Activated T-helper 2 cell treated with anti-CD3 and anti-CD28 coated beads, Interferon-gamma antibody, Interleukin-2, Interleukin-4, amounts not matched to agents 10 μg/mL and 5 μg/mL and 100 μg/mL, durations not matched to agents 14 hours and 24 hours and 36 hours (primary cell): ENCODE measurements at regions not wholly inside any gene's neighbourhood (a gene's known extent, or its start where the extent isn't known, plus 50 kb on each side); places are given as distances from the start of the nearest gene placed in this dataset.
"Not testable (repeated sequence)": the region's sequence is repeated elsewhere in the genome, so short reads cannot be mapped to it uniquely, and the experiment has no call there.

Experiments used
- DNase-seq: peaks from one replicate; pipeline ENCODE4 v3.0.0; 2021; ENCODE audit warnings: low spot score
- H3K27ac Mint-ChIP-seq: one replicate; pipeline ENCODE4 v1.8.0; 2021; ENCODE audit warnings: mixed read lengths
- H3K27me3 Mint-ChIP-seq: one replicate; pipeline ENCODE4 v1.8.0; 2021; ENCODE audit warnings: low read depth, mixed read lengths
- H3K36me3 Mint-ChIP-seq: one replicate; pipeline ENCODE4 v1.8.0; 2021; ENCODE audit warnings: low read depth, mixed read lengths
- H3K4me1 Mint-ChIP-seq: one replicate; pipeline ENCODE4 v1.8.0; 2021; ENCODE audit warnings: low read depth, mixed read lengths
- H3K4me3 Mint-ChIP-seq: one replicate; pipeline ENCODE4 v1.8.0; 2021; ENCODE audit warnings: low read depth, mild to moderate bottlenecking, moderate library complexity, mixed read lengths
- H3K9me3 Mint-ChIP-seq: one replicate; pipeline ENCODE4 v1.8.0; 2021; ENCODE audit warnings: mixed read lengths
- intact Hi-C: fragments of 100-400 bp; cut with micrococcal nuclease; formaldehyde crosslinking; loops from one replicate; pipeline ENCODE4 v1.15.1; 2023

- no peaks in the 10 kb centered on the region for H3K36me3 Mint-ChIP-seq
- no peaks in the 10 kb centered on the region for H3K27me3 Mint-ChIP-seq
- H3K4me3 Mint-ChIP-seq: no peak overlapping the region
- intact Hi-C loops: no loop called here
- no peak overlapping the region for H3K27ac Mint-ChIP-seq
- H3K9me3 Mint-ChIP-seq: peaks cover 22% of the 10 kb centered on the region
- DNase-seq: no peak
- H3K4me1 Mint-ChIP-seq: no peaks in the 10 kb centered on the region
Measured at GRCh38 chr11:37857726-37858125, 1259.7 kb upstream of the RAG2 start.

- Mint-ChIP-seq H3K27me3 (no peaks in the 10 kb centered on the region), H3K36me3 (no peaks in the 10 kb centered on the region), H3K4me1 (no peaks in the 10 kb centered on the region), H3K27ac (no peak overlapping the region), H3K9me3 (peaks cover 36% of the 10 kb centered on the region), H3K4me3 (no peak overlapping the region)
- intact Hi-C loops: no loop called here
- no peak for DNase-seq
Measured at GRCh38 chr11:37849706-37850105, 1251.7 kb upstream of the RAG2 start.

GRCh38 chr11:37843603-37844002 is 1245.6 kb upstream of the RAG2 start:
- Mint-ChIP-seq H3K27me3 (no peaks in the 10 kb centered on the region), H3K4me1 (no peaks in the 10 kb centered on the region), H3K4me3 (no peak overlapping the region), H3K27ac (no peak overlapping the region), H3K9me3 (peaks cover 36% of the 10 kb centered on the region), H3K36me3 (no peaks in the 10 kb centered on the region)
- DNase-seq: no peak
- intact Hi-C loops: no loop called here

GRCh38 chr11:37841016-37841415 is 1243.0 kb upstream of the RAG2 start:
- no peaks in the 10 kb centered on the region for H3K27me3 Mint-ChIP-seq
- no peaks in the 10 kb centered on the region for H3K36me3 Mint-ChIP-seq
- H3K4me1 Mint-ChIP-seq: no peaks in the 10 kb centered on the region
- DNase-seq: no peak
- intact Hi-C loops: no loop called here
- H3K4me3 Mint-ChIP-seq: no peak overlapping the region
- peaks cover 22% of the 10 kb centered on the region for H3K9me3 Mint-ChIP-seq
- no peak overlapping the region for H3K27ac Mint-ChIP-seq

DNA sequence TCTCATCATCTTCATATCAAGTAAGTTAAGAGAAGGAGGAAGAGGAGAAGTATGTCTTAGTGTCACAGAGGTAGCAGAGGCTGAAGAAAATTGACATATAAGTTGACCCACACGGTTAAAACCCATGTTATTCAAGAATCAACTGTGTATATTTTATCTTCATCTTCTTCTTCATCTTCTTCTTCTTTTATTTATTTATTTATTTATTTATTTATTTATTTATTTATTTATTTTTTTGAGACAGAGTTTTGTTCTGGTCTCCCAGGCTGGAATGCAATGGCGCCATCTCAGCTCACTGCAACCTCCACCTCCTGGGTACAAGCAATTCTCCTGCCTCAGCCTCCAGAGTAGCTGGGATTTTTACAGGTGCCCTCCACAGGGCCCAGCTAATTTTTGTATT is 1242.3 kb upstream of the RAG2 start:
- H3K27me3 Mint-ChIP-seq, H3K27ac Mint-ChIP-seq, H3K4me3 Mint-ChIP-seq, H3K4me1 Mint-ChIP-seq, DNase-seq, intact Hi-C loops, H3K36me3 Mint-ChIP-seq: not testable (repeated sequence)
- peaks cover 20% of the 10 kb centered on the region for H3K9me3 Mint-ChIP-seq

DNA sequence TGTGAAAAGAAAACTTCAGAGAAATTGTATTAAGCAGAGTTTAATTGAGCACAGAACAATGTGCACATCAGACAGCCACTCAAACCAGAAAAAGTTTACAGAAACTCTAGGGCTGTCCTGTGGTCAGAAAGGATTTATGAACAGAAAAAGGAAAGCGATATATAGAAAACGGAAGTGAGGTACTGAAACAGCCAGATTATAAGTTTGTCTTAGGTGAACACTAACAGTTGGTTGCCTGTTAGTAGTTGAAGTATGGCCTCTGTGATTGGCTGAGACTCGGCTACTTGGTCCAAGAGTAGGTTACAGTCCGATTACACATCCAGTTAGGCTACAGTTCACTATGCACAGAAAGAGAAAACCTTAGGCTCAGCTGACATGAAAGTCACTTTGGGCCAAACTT is 1232.5 kb upstream of the RAG2 start:
- no peaks in the 10 kb centered on the region for H3K36me3 Mint-ChIP-seq
- no peaks in the 10 kb centered on the region for H3K27me3 Mint-ChIP-seq
- no peak for DNase-seq
- intact Hi-C loops: no loop called here
- no peak overlapping the region for H3K27ac Mint-ChIP-seq
- peaks cover 20% of the 10 kb centered on the region for H3K9me3 Mint-ChIP-seq
- no peak overlapping the region for H3K4me3 Mint-ChIP-seq
- no peaks in the 10 kb centered on the region for H3K4me1 Mint-ChIP-seq

DNA sequence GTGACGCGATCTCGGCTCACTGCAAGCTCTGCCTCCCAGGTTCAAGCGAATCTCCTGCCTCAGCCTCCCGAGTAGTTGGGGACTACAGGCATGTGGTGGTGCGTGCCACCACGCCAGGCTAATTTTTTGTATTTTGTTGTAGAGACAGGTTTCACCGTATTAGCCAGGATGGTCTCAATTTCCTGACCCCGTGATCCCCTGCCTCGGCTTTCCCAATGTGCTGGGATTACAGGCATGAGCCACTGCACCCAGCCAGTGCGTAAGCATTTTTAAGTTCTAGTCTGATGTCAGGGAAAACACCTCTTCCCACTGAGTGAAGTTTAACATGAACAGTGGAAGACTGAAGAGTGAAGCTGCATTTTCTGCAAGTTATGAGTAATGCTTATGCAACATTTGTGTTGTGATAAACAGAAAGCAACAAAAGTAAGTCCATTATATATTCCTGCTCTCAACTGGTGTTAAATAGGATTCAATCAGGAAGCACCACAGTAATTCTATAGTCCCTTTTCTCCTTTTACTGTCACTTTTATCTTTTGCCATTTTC is 1219.8 kb upstream of the RAG2 start:
- no peak for DNase-seq
- H3K4me1 Mint-ChIP-seq: no peaks in the 10 kb centered on the region
- H3K27ac Mint-ChIP-seq: no peak overlapping the region

GRCh38 chr11:37812281-37812880 is 1214.3 kb upstream of the RAG2 start:
- no peak overlapping the region for H3K27ac Mint-ChIP-seq
- no peaks in the 10 kb centered on the region for H3K27me3 Mint-ChIP-seq
- no peak for DNase-seq
- H3K36me3 Mint-ChIP-seq: no peaks in the 10 kb centered on the region
- no peaks in the 10 kb centered on the region for H3K4me1 Mint-ChIP-seq
- H3K4me3 Mint-ChIP-seq: no peak overlapping the region
- intact Hi-C loops: no loop called here
- peaks cover 12% of the 10 kb centered on the region for H3K9me3 Mint-ChIP-seq

More for the DNA sequence above, 1219.8 kb upstream of the RAG2 start:
- Mint-ChIP-seq H3K4me3 (no peak overlapping the region), H3K36me3 (no peaks in the 10 kb centered on the region), H3K9me3 (peaks cover 26% of the 10 kb centered on the region), H3K27me3 (no peaks in the 10 kb centered on the region)
- intact Hi-C loops: no loop called here

- no peak overlapping the region for H3K4me3 Mint-ChIP-seq
- no peaks in the 10 kb centered on the region for H3K27me3 Mint-ChIP-seq
- no peaks in the 10 kb centered on the region for H3K36me3 Mint-ChIP-seq
- peaks cover 10% of the 10 kb centered on the region for H3K9me3 Mint-ChIP-seq
- no peak overlapping the region for H3K27ac Mint-ChIP-seq
- intact Hi-C loops: no loop called here
- DNase-seq: no peak
- H3K4me1 Mint-ChIP-seq: no peaks in the 10 kb centered on the region
Measured at GRCh38 chr11:37811349-37811748, 1213.3 kb upstream of the RAG2 start.

DNA sequence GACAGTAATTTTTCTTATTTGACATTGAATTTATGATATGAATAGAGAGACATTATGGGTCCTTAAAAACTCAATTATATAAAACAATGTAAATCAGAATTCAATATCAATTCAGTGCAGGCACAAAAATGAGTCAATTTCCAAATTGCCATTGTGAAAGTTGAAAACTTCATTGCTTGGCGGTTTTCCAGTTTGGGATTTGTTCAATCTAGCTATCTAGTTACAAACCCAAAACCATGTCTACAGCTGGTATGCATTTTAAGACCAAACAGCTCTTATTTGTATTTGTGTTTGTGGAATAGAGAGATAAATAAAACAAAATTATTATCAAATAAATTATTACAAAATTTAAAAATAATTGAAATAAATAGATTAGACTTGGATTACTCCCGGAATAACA is 1206.6 kb upstream of the RAG2 start:
- no peaks in the 10 kb centered on the region for H3K4me1 Mint-ChIP-seq
- H3K27ac Mint-ChIP-seq: no peak overlapping the region
- no peaks in the 10 kb centered on the region for H3K36me3 Mint-ChIP-seq
- DNase-seq: no peak
- no peaks in the 10 kb centered on the region for H3K27me3 Mint-ChIP-seq
- intact Hi-C loops: no loop called here
- H3K9me3 Mint-ChIP-seq: peaks cover 15% of the 10 kb centered on the region
- H3K4me3 Mint-ChIP-seq: no peak overlapping the region

DNA sequence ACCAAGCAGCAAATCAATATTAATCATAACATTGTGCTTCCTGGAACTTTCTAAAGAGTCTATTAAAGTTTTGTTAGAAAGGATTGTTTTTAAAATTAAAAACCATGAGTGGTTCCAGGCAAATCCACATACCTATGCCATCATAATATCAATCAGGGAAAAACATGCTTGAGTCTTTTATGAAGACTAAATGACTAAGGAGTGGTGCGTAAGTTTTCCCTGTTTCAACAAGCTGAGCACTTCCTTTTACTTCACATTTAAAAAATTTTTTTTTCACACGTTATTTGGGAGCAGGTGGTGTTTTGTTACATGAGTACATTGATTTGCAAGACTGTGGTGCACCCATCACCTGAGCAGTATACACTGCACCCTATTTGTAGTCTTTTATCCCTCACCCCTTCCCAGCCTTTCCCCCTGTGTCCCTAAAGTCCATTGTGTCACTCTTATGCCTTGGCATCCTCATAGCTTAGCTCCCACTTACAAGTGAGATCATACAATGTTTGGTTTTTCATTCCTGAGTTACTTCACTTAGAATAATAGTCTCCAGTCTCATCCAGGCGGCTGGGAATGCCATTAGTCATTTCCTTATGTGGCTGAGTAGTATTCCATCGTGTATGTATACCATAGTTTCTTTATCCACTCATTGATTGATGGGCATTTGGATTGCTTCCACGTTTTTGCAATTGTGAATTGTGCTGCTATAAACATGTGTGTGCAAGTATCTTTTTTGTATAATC is 1190.3 kb upstream of the RAG2 start:
- no peaks in the 10 kb centered on the region for H3K4me1 Mint-ChIP-seq
- no peak overlapping the region for H3K4me3 Mint-ChIP-seq
- H3K36me3 Mint-ChIP-seq: no peaks in the 10 kb centered on the region
- peaks cover 30% of the 10 kb centered on the region for H3K9me3 Mint-ChIP-seq
- intact Hi-C loops: no loop called here
- no peaks in the 10 kb centered on the region for H3K27me3 Mint-ChIP-seq
- no peak overlapping the region for H3K27ac Mint-ChIP-seq
- DNase-seq: no peak

DNA sequence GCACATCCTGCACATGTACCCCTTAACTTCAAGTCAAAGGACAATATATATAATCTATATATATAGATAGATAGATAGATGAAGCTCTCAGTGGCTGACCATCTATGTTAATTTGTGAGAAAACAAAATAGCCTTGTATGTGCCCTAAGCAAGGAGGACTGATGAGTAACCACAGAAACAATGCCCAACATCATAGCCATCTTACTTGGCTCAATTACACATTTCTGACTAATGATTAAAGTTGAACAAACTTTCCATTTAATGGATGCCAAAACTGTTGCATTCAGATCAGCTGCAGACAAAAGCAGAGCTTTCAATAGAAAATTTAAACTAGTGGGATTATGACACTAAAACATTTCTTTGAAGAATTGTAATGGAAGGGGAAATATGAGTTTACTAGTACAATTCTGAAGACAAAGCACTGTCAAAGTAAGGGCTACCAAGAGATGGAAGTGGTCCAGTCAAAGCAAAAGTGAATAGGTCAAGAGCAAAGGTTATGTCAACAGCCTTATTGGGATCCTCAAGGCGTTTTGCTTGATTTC is 1188.2 kb upstream of the RAG2 start:
- no peak for DNase-seq
- Mint-ChIP-seq H3K27ac (no peak overlapping the region), H3K4me1 (no peaks in the 10 kb centered on the region), H3K36me3 (no peaks in the 10 kb centered on the region), H3K27me3 (no peaks in the 10 kb centered on the region), H3K4me3 (no peak overlapping the region), H3K9me3 (peaks cover 42% of the 10 kb centered on the region)
- intact Hi-C loops: no loop called here

DNA sequence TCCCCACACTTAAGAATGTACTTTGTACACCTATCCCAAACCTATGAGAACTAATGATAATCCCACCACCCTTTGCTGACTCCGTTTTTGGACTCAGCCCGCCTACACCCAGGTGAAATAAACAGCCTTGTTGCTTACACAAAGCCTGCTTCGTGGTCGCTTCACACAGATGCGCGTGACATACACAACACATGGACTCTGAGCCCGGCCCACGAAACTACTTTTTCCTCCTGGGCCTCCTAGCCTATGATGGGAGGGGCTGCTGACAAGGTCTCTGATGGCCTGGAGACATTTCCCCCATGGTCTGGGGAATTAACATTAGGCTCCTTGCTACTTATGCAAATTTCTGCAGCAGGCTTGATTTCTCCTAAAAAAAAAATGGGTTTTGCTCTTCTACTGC is 1176.4 kb upstream of the RAG2 start:
- Mint-ChIP-seq H3K27me3 (no peaks in the 10 kb centered on the region), H3K27ac (no peak overlapping the region)
- no peak for DNase-seq

More for the DNA sequence above, 1176.4 kb upstream of the RAG2 start:
- H3K4me3 Mint-ChIP-seq: no peak overlapping the region
- intact Hi-C loops: no loop called here
- no peaks in the 10 kb centered on the region for H3K36me3 Mint-ChIP-seq
- no peaks in the 10 kb centered on the region for H3K4me1 Mint-ChIP-seq
- peaks cover 36% of the 10 kb centered on the region for H3K9me3 Mint-ChIP-seq
